ENCODE measurements at regions not wholly inside any gene's neighbourhood (a gene's known extent, or its start where the extent isn't known, plus 50 kb on each side); places are given as distances from the start of the nearest gene placed in this dataset.

GRCh38 chr2:34892766-34893165 lies 1293.7 kb upstream of the FAM98A start:
- TF ChIP-seq EZH2 (IDR thresholded peaks at IDR 0.05; ENCODE audit: low read length, unreplicated experiment) = no peak
- TF ChIP-seq CTCF (conservative IDR thresholded peaks at IDR 0.05; ENCODE audit: low read depth, low read length) = no peak
- TF ChIP-seq EZH2phosphoT487 (IDR thresholded peaks at IDR 0.05; ENCODE audit: borderline replicate concordance, low read length) = no peak
